HEK293T (cell line): ENCODE measurements at regions not wholly inside any gene's neighbourhood (a gene's known extent, or its start where the extent isn't known, plus 50 kb on each side); places are given as distances from the start of the nearest gene placed in this dataset.

ENCODE experiments used
- BHLHE40 ChIP-seq: fragments of 450-650 bp; IDR thresholded peaks from 2 replicates; pipeline ENCODE4 v1.6.1; 2016; ENCODE audit warnings: mild to moderate bottlenecking, moderate library complexity, borderline replicate concordance
- ELF4 ChIP-seq: fragments of 450-650 bp; IDR thresholded peaks from 2 replicates; pipeline ENCODE4 v1.6.1; 2017; ENCODE audit warnings: antibody characterized with exemption
- HDGF ChIP-seq: fragments of 450-650 bp; IDR thresholded peaks from 2 replicates; pipeline ENCODE4 v1.6.1; 2017; ENCODE audit warnings: antibody characterized with exemption, borderline replicate concordance
- L3MBTL2 ChIP-seq: fragments of 450-650 bp; conservative IDR thresholded peaks from 2 replicates; pipeline ENCODE4 v1.6.1; 2016; ENCODE audit warnings: mild to moderate bottlenecking
- SUZ12 ChIP-seq: fragments of 450-650 bp; IDR thresholded peaks from 2 replicates; pipeline ENCODE4 v1.6.1; 2016; ENCODE audit warnings: mild to moderate bottlenecking
- TF ChIP-seq, protein P1 (sequence below): fragments of 450-650 bp; IDR thresholded peaks from 2 replicates; pipeline ENCODE4 v1.6.1; 2016

DNA sequence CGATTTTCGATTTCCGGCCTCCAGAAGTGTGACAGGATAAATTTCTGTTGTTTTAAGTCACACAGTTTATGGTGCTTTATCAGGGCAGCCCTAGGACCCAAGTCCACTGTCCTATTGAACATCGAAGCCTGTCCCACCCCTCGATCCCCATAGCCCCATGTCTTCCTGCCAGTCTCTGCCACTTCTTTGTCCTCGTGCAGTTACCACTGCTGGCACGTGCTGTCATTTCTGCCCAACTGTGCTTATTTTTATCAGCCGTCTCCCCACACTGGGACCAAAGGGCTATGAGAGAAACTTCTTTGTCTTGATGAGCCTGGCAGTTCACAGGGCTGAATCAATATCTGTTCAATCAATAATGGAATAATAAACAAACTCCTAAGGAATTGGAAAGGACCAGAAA lies 146.7 kb downstream of the PSMG1 start:
- TF ChIP-seq, protein P1, sequence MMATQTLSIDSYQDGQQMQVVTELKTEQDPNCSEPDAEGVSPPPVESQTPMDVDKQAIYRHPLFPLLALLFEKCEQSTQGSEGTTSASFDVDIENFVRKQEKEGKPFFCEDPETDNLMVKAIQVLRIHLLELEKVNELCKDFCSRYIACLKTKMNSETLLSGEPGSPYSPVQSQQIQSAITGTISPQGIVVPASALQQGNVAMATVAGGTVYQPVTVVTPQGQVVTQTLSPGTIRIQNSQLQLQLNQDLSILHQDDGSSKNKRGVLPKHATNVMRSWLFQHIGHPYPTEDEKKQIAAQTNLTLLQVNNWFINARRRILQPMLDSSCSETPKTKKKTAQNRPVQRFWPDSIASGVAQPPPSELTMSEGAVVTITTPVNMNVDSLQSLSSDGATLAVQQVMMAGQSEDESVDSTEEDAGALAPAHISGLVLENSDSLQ, result no peak
- no peak for TF ChIP-seq SUZ12
- no peak for TF ChIP-seq ELF4
- TF ChIP-seq BHLHE40, result no peak
- TF ChIP-seq HDGF, result no peak
- no peak for TF ChIP-seq L3MBTL2
